ENCODE measurements at regions not wholly inside any gene's neighbourhood (a gene's known extent, or its start where the extent isn't known, plus 50 kb on each side); places are given as distances from the start of the nearest gene placed in this dataset.
"Not testable (repeated sequence)": the region's sequence is repeated elsewhere in the genome, so short reads cannot be mapped to it uniquely, and the experiment has no call there.

DNA sequence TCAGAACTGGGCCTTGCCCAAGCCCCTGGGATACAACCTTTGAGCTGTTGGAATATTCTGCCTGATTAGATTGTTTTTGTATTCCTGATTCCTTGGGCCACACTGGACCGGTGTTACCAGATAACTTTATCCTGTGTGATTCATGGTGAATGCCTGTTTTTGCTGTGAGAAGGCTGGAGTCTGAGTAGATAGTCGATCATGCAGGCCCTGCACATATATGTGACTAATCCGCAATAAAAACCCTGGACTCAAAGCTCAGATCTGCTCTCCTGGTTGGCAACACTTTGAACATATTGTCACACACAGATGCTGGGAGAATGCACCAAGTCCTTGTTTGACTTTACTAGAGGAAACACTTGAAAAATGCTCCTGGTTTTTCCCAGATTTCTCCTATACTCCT is 183.9 kb upstream of the MBL2 start:
- no peak for DNase-seq (ENCODE audit: low spot score)

GRCh38 chr10:52955337-52955736 is 182.8 kb upstream of the MBL2 start:
- no peak for DNase-seq (ENCODE audit: low spot score)

- no peak for DNase-seq (ENCODE audit: low spot score)
Measured at GRCh38 chr10:52954407-52954806, 181.8 kb upstream of the MBL2 start.

- DNase-seq (ENCODE audit: low spot score) = no peak
Measured at GRCh38 chr10:52952391-52953055, 179.9 kb upstream of the MBL2 start.

- peak; percentile 40 for DNase-seq (ENCODE audit: low spot score)
Measured at GRCh38 chr10:52951824-52952223, 179.2 kb upstream of the MBL2 start.

DNA sequence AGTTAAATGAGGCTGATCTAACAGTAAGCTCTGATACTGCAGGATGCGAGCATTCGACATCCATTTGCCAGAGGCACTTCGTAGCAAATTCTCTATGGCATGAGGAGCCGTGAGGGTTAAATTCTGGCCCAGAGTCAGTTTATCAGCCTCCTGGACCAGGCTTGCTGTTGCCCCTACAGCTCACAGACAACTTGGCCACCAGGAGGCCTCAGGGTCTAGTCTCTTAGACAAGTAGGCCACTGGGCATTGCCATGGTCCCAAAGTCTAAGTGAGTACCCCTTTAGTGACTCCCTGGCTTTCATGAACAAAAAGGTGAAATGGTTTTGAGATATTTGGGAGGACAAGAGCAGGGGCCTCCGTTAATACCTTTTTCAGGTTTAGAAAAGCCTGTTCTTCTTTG is 178.0 kb upstream of the MBL2 start:
- no peak for DNase-seq (ENCODE audit: low spot score)

- DNase-seq (ENCODE audit: low spot score) = no peak
Measured at GRCh38 chr10:52949899-52950298, 177.3 kb upstream of the MBL2 start.

GRCh38 chr10:52946486-52946885 is 173.9 kb upstream of the MBL2 start:
- DNase-seq (ENCODE audit: low spot score) = no peak

- not testable (repeated sequence) for DNase-seq (ENCODE audit: low spot score)
Measured at GRCh38 chr10:52945521-52945920, 172.9 kb upstream of the MBL2 start.

- no peak for DNase-seq (ENCODE audit: low spot score)
Measured at GRCh38 chr10:52940921-52941320, 168.3 kb upstream of the MBL2 start.

DNA sequence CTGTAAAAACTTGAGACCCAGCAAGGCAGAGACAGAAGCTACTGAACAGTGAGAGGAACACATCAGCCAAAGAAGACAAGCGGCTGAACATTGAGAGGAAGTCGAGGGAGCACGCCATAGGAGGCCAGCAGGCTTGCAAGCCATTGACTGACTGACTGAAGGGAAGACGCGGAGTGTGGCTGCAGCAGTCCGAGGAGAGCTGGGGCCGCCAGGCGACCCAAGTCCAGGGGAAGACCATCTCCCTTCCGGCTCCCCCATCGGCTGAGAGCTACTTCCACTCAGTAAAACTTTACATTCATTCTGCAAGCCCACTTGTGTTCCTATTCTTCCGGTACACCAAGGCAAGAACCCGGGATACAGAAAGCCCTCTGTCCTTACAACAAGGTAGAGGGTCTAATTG is 167.3 kb upstream of the MBL2 start:
- no peak for DNase-seq (ENCODE audit: low spot score)

GRCh38 chr10:52933748-52934147 is 161.2 kb upstream of the MBL2 start:
- DNase-seq (ENCODE audit: low spot score) = no peak

DNA sequence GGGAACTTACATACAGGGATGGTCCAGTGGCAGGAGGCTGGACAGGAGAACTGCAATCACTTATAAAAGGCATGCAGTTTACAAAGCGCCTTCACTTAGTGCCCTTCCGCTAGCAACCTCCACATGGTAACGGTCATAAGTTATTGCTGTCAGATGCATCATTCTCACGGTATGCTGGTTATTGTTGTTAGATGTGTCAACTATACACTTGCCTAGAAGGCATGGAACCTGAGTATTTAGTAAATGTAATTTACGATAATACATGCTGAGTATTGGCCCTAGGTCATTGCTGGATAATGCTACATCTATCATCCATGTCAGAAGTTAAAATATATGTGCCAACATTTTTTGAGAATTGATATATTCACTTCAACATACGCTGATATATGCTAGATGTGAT is 155.1 kb upstream of the MBL2 start:
- no peak for DNase-seq (ENCODE audit: low spot score)

DNA sequence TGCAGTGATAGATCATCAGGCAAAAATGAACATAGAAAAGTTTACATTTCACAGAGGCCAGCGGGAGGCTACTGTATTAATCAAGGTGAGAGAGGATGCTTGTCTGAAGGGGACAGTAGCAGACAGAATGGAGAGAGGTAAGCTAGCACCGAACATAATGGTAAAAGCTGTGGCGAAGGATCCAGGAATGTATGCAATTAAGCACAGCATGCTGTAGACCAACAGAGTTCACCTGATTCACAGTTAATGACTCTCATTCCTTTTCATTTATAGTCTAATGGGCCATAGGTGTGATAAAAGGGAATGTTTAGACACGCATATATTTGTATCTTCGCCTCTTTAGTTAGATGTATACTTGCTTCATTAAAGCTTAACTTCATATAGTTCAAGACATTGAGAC is 150.9 kb upstream of the MBL2 start:
- DNase-seq (ENCODE audit: low spot score) = no peak

GRCh38 chr10:52918714-52919305 is 146.2 kb upstream of the MBL2 start:
- DNase-seq (ENCODE audit: low spot score) = no peak

- DNase-seq (ENCODE audit: low spot score) = no peak
Measured at GRCh38 chr10:52915391-52915790, 142.8 kb upstream of the MBL2 start.

DNA sequence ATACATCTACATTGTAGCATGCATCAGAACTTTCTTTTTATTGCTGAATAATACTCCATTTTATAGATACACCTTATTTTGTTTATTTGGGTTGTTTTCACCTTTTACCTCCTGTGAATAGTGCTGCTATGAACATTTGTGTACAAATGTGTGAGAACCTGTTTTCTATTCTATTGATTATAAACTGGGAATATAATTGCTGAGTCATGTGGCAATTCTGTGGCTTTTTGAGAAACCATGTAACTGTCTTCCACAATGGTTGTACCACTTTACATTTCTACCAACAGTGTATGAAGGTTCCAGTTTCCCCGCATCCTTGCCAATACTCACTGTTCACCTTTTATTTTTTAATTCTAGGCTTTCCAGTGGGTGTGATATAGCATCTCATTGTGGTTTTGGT is 138.6 kb upstream of the MBL2 start:
- DNase-seq (ENCODE audit: low spot score) = no peak

DNA sequence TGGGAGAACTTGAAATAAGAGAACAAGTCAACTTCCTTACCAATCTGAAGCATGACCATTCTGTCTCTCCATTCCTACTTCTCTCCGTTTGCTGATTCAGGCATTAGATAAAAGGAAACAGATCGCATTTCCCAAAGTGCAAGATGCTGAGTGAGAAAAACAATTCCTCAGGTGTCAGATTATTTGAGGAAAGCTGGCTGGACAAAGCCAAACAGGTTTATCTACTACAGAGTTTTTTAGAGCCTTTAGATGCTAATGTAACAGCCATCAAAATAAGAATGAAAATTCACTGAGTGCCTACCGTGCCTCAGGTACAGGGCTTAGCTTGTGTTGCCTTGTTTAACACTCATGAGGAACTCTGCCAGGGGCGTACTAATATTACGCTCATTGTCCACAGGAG is 135.9 kb upstream of the MBL2 start:
- no peak for DNase-seq (ENCODE audit: low spot score)

- no peak for DNase-seq (ENCODE audit: low spot score)
Measured at GRCh38 chr10:52906046-52906445, 133.5 kb upstream of the MBL2 start.

DNA sequence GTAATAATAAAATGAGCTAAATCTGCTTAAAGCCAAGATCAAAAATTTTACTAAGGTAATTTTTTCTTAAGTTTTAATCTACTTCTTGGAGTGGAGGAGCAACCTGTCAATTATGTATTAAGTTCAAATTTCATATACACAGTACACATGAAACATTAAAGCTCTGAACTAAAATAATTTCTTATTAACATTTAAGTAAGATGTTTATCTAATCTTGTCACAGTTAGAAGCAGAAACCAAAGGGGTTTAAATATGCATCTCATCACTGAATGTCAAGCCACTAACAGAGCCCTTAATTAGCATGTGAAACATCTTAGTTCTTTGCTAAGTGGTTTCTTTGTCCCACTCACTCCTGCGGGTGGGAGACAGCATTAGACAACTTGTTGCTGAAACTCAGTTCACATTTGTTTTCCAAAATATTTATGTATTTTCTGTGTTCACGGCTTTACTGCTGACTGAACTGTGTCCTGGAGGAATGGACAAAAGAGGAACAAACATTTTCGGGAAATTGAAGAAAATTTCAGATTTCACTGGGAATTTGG is 130.9 kb upstream of the MBL2 start:
- no peak for DNase-seq (ENCODE audit: low spot score)

GRCh38 chr10:52900593-52900992 is 128.0 kb upstream of the MBL2 start:
- DNase-seq (ENCODE audit: low spot score) = no peak

DNA sequence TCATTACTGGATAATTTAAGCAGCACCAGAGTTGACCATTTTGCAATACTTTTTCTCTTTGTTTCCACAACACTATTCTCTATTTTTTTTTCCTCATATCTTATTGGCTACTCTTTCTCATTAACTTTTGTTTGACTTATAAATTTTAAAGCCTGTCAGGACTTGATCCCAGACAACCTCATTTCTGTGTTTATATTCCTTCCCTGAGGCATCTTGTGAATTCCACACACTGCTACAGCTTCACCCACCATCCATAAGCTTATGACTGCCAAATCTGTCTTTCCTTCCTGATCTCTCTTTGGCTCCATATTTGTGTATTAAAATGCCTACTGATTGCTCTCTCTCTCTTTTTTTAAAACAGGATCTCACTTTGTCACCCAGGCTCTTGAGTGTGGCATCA is 124.6 kb upstream of the MBL2 start:
- DNase-seq (ENCODE audit: low spot score) = no peak

- DNase-seq (ENCODE audit: low spot score) = no peak
Measured at GRCh38 chr10:52895059-52895458, 122.5 kb upstream of the MBL2 start.

GRCh38 chr10:52890281-52890680 is 117.7 kb upstream of the MBL2 start:
- no peak for DNase-seq (ENCODE audit: low spot score)
